H9 (cell line): ENCODE measurements at regions not wholly inside any gene's neighbourhood (a gene's known extent, or its start where the extent isn't known, plus 50 kb on each side); places are given as distances from the start of the nearest gene placed in this dataset.

Experiments
- DNase-seq: peaks from one replicate; pipeline ENCODE4 v3.0.0-alpha.2; 2017
- H2AFZ ChIP-seq: one replicate; pipeline ENCODE4 v1.6.1; 2013; ENCODE audit warnings: mild to moderate bottlenecking, low read length, control low read depth, moderate library complexity
- H2AK5ac ChIP-seq: 2 replicates; pipeline ENCODE4 v1.6.1; 2013; ENCODE audit warnings: low read length, control low read depth, mixed read lengths; ENCODE audit not compliant: insufficient read length
- H2BK120ac ChIP-seq: one replicate; pipeline ENCODE4 v1.6.1; 2013; ENCODE audit warnings: low read depth, mild to moderate bottlenecking, low read length, control low read depth, inconsistent platforms; ENCODE audit not compliant: poor library complexity, severe bottlenecking
- H2BK12ac ChIP-seq: 2 replicates; pipeline ENCODE4 v1.6.1; 2013; ENCODE audit warnings: low read length, control low read depth, mixed read lengths, low read depth; ENCODE audit not compliant: insufficient read length
- H2BK15ac ChIP-seq: 2 replicates; pipeline ENCODE4 v1.6.1; 2013; ENCODE audit warnings: low read depth, low read length, control low read depth
- H2BK20ac ChIP-seq: one replicate; pipeline ENCODE4 v1.6.1; 2013; ENCODE audit warnings: low read depth, mild to moderate bottlenecking, low read length, control low read depth, inconsistent platforms; ENCODE audit not compliant: poor library complexity, severe bottlenecking
- H2BK5ac ChIP-seq: 2 replicates; pipeline ENCODE4 v1.6.1; 2013; ENCODE audit warnings: low read length, control low read depth, mixed read lengths; ENCODE audit not compliant: insufficient read length
- H3K14ac ChIP-seq: 2 replicates; pipeline ENCODE4 v1.6.1; 2013; ENCODE audit warnings: low read length, control low read depth; ENCODE audit not compliant: insufficient read depth
- H3K18ac ChIP-seq: 2 replicates; pipeline ENCODE4 v1.6.1; 2013; ENCODE audit warnings: low read depth, mild to moderate bottlenecking, mixed read lengths, low read length, control low read depth; ENCODE audit not compliant: insufficient read length
- H3K23ac ChIP-seq: 2 replicates; pipeline ENCODE4 v1.6.1; 2013; ENCODE audit warnings: low read length, control low read depth, mixed read lengths, low read depth; ENCODE audit not compliant: insufficient read length
- H3K23me2 ChIP-seq: 2 replicates; pipeline ENCODE4 v1.6.1; 2013; ENCODE audit warnings: low read depth, mild to moderate bottlenecking, mixed read lengths, low read length, control low read depth; ENCODE audit not compliant: insufficient read length, poor library complexity, severe bottlenecking
- H3K27ac ChIP-seq: 2 replicates; pipeline ENCODE4 v1.5.1; 2013; ENCODE audit warnings: low read length, control low read depth, mixed read lengths, low read depth; ENCODE audit not compliant: insufficient read length
- H3K27me3 ChIP-seq: 2 replicates; pipeline ENCODE4 v1.6.1; 2013; ENCODE audit warnings: low read length, control low read depth, inconsistent platforms; ENCODE audit not compliant: insufficient read depth
- H3K4ac ChIP-seq: 2 replicates; pipeline ENCODE4 v1.6.1; 2013; ENCODE audit warnings: low read depth, mild to moderate bottlenecking, control low read depth, inconsistent platforms, low read length, moderate library complexity
- H3K4me1 ChIP-seq: 2 replicates; pipeline ENCODE4 v1.6.1; 2013; ENCODE audit warnings: low read length, control low read depth, inconsistent platforms; ENCODE audit not compliant: insufficient read depth
- H3K4me2 ChIP-seq: 2 replicates; pipeline ENCODE4 v1.6.1; 2013; ENCODE audit warnings: low read length, control low read depth, mixed read lengths; ENCODE audit not compliant: insufficient read length, insufficient read depth
- H3K56ac ChIP-seq: 2 replicates; pipeline ENCODE4 v1.6.1; 2013; ENCODE audit warnings: low read depth, mild to moderate bottlenecking, mixed read lengths, low read length, control low read depth; ENCODE audit not compliant: insufficient read length
- H3K79me1 ChIP-seq: 2 replicates; pipeline ENCODE4 v1.6.1; 2013; ENCODE audit warnings: low read depth, mild to moderate bottlenecking, moderate library complexity, low read length, control low read depth, inconsistent platforms; ENCODE audit not compliant: insufficient read depth, poor library complexity, severe bottlenecking
- H3K79me2 ChIP-seq: 2 replicates; pipeline ENCODE4 v1.6.1; 2013; ENCODE audit warnings: low read length, control low read depth, inconsistent platforms; ENCODE audit not compliant: insufficient read depth
- H3K9ac ChIP-seq: 2 replicates; pipeline ENCODE4 v1.6.1; 2013; ENCODE audit warnings: low read length, control low read depth, mixed read lengths; ENCODE audit not compliant: insufficient read length; ENCODE audit errors: extremely low read depth
- H3K9me3 ChIP-seq: one replicate; pipeline ENCODE4 v1.6.1; 2013; ENCODE audit warnings: low read depth, low read length, inconsistent platforms; ENCODE audit not compliant: control insufficient read depth
- H3T11ph ChIP-seq: one replicate; pipeline ENCODE4 v1.6.1; 2013; ENCODE audit warnings: mild to moderate bottlenecking, low read length, control low read depth, inconsistent platforms
- H4K20me1 ChIP-seq: one replicate; pipeline ENCODE4 v1.6.1; 2013; ENCODE audit not compliant: control insufficient read depth, insufficient read length, insufficient read depth
- H4K5ac ChIP-seq: 2 replicates; pipeline ENCODE4 v1.6.1; 2013; ENCODE audit warnings: low read depth, mild to moderate bottlenecking, mixed read lengths, low read length, control low read depth; ENCODE audit not compliant: insufficient read length
- H4K8ac ChIP-seq: replicated peaks from 2 replicates; pipeline ENCODE4 v1.6.1; 2013; ENCODE audit warnings: low read length, control low read depth, mixed read lengths, low read depth; ENCODE audit not compliant: insufficient read length
- H4K91ac ChIP-seq: 2 replicates; pipeline ENCODE4 v1.6.1; 2013; ENCODE audit warnings: low read depth, mild to moderate bottlenecking, moderate library complexity, mixed read lengths, low read length, control low read depth; ENCODE audit not compliant: insufficient read length
- H3K27ac Mint-ChIP-seq, 3 experiments: 2 replicates in 2 of 3; 3 replicates in 1 of 3; pipeline ENCODE4 v1.8.0; 2020 to 2021; ENCODE audit warnings: mixed read lengths in 3 of 3, mild to moderate bottlenecking in 1 of 3, moderate library complexity in 1 of 3
- H3K27me3 Mint-ChIP-seq: 2 replicates; pipeline ENCODE4 v1.8.0; 2021; ENCODE audit warnings: low read depth, mild to moderate bottlenecking, moderate library complexity, mixed read lengths
- H3K36me3 Mint-ChIP-seq, 3 experiments: 2 replicates in 2 of 3; 3 replicates in 1 of 3; pipeline ENCODE4 v1.8.0; 2020 to 2021; ENCODE audit warnings: low read depth in 3 of 3, mixed read lengths in 3 of 3; ENCODE audit not compliant: insufficient read depth in 1 of 3
- H3K4me1 Mint-ChIP-seq, 2 experiments: 2 replicates each; pipeline ENCODE4 v1.8.0; 2020; ENCODE audit warnings: mixed read lengths in 2 of 2
- H3K4me3 Mint-ChIP-seq, 2 experiments: 2 replicates in 1 of 2; 3 replicates in 1 of 2; pipeline ENCODE4 v1.8.0; 2020 to 2021; ENCODE audit warnings: mild to moderate bottlenecking in 2 of 2, mixed read lengths in 2 of 2, moderate library complexity in 1 of 2
- H3K9me3 Mint-ChIP-seq, 2 experiments: 2 replicates in 1 of 2; 3 replicates in 1 of 2; pipeline ENCODE4 v1.8.0; 2020; ENCODE audit warnings: mild to moderate bottlenecking in 2 of 2, mixed read lengths in 2 of 2, moderate library complexity in 1 of 2
- WGBS: extraction: QIAGEN DNeasy Blood & Tissue Kit; methylation state at CpG from one replicate; pipeline ENCODE4 v1.1.7; 2013; ENCODE audit warnings: missing lambda C conversion rate, low lambda C conversion rate, mixed read lengths; ENCODE audit not compliant: insufficient read length; ENCODE audit errors: extremely low coverage; 5-methylcytosine and 5-hydroxymethylcytosine counted together
- TF ChIP-seq, protein P1 (sequence below): fragments of 200-600 bp; sonication (generic); conservative IDR thresholded peaks from 3 replicates; pipeline ENCODE4 v1.8.0; 2021; ENCODE audit warnings: antibody characterized with exemption, mild to moderate bottlenecking

DNA sequence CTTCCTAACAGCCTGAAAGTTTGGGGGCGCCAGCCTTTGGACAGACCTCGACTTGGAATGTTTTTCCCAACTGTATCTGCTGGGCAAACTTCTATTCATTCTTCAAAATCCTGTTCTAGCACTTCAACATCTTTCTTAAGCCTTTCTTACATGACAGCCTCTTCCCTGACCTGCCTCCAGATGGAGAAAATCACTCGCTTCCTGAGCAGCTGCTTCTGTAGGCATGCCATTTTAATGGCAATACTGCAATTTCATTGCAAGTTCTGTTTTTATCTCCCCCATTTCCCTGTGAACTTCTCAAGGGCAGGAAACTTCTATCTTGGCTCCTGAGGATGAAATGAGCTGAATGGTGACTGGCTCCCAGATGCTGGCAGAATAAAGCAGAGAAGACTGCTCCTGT lies 128.8 kb upstream of the ASIC2 start:
- H3K18ac ChIP-seq: no peak overlapping the region
- H3K36me3 Mint-ChIP-seq: no peaks in the 10 kb centered on the region; a peak in 1 of 7 replicates
- TF ChIP-seq, protein P1, sequence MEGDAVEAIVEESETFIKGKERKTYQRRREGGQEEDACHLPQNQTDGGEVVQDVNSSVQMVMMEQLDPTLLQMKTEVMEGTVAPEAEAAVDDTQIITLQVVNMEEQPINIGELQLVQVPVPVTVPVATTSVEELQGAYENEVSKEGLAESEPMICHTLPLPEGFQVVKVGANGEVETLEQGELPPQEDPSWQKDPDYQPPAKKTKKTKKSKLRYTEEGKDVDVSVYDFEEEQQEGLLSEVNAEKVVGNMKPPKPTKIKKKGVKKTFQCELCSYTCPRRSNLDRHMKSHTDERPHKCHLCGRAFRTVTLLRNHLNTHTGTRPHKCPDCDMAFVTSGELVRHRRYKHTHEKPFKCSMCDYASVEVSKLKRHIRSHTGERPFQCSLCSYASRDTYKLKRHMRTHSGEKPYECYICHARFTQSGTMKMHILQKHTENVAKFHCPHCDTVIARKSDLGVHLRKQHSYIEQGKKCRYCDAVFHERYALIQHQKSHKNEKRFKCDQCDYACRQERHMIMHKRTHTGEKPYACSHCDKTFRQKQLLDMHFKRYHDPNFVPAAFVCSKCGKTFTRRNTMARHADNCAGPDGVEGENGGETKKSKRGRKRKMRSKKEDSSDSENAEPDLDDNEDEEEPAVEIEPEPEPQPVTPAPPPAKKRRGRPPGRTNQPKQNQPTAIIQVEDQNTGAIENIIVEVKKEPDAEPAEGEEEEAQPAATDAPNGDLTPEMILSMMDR: no peak
- no peak overlapping the region for H3K4me2 ChIP-seq
- H3K9ac ChIP-seq: no peak overlapping the region
- H4K20me1 ChIP-seq: no peaks in the 10 kb centered on the region
- no peaks in the 10 kb centered on the region for H3K79me1 ChIP-seq
- no peak overlapping the region for H2AK5ac ChIP-seq
- no peak overlapping the region for H3K56ac ChIP-seq
- peaks cover 20% of the 10 kb centered on the region for H3K27me3 Mint-ChIP-seq
- H3K23me2 ChIP-seq: no peaks in the 10 kb centered on the region
- H3K4me1 Mint-ChIP-seq: peaks cover 8 to 13% of the 10 kb centered on the region in 2 experiments
- no CpG with 5 or more reads among the region's 3 CpGs for WGBS
- DNase-seq: no peak
- H2AFZ ChIP-seq: no peak overlapping the region
- H3K27ac Mint-ChIP-seq: no peak overlapping the region
- H3K4ac ChIP-seq: no peak overlapping the region
- H3T11ph ChIP-seq: no peak overlapping the region
- no peaks in the 10 kb centered on the region for H3K79me2 ChIP-seq
- H3K27ac ChIP-seq: no peak overlapping the region
- no peak overlapping the region for H3K23ac ChIP-seq
- no peak overlapping the region for H2BK20ac ChIP-seq
- H3K9me3 Mint-ChIP-seq: peaks cover 0 to 6% of the 10 kb centered on the region in 2 experiments; a peak in 2 of 5 replicates
- no peak overlapping the region for H4K91ac ChIP-seq
- no peak overlapping the region for H2BK120ac ChIP-seq
- H3K14ac ChIP-seq: no peak overlapping the region
- no peak overlapping the region for H2BK15ac ChIP-seq
- H3K4me3 Mint-ChIP-seq: no peak overlapping the region
- H3K27me3 ChIP-seq: no peaks in the 10 kb centered on the region; the same call in 1 of the 2 replicates
- no peak overlapping the region for H4K5ac ChIP-seq
- H2BK5ac ChIP-seq: no peak overlapping the region
- H4K8ac ChIP-seq: no peak overlapping the region
- no peaks in the 10 kb centered on the region for H3K4me1 ChIP-seq
- H3K9me3 ChIP-seq: no peaks in the 10 kb centered on the region
- H2BK12ac ChIP-seq: no peak overlapping the region
